NB4 (cell line): ENCODE measurements at regions not wholly inside any gene's neighbourhood (a gene's known extent, or its start where the extent isn't known, plus 50 kb on each side); places are given as distances from the start of the nearest gene placed in this dataset.

Experiments used
- DNase-seq: peaks from one replicate; pipeline ENCODE4 v3.0.0; 2010; ENCODE audit warnings: low read depth
- H3K4me3 ChIP-seq: one replicate; pipeline ENCODE4 v1.5.1; 2011; ENCODE audit warnings: mild to moderate bottlenecking, low read depth, low read length, moderate library complexity
- CTCF ChIP-seq: IDR thresholded peaks from one replicate; pipeline ENCODE4 v1.5.1; 2012; ENCODE audit warnings: low read depth, low read length
- MAX ChIP-seq: IDR thresholded peaks from 2 replicates; pipeline ENCODE4 v1.6.1; 2011; ENCODE audit warnings: low read depth, low read length
- MYC ChIP-seq: IDR thresholded peaks from 2 replicates; pipeline ENCODE4 v1.6.1; 2011; ENCODE audit warnings: low read depth, low read length
- POLR2A ChIP-seq: IDR thresholded peaks from 2 replicates; pipeline ENCODE4 v1.6.1; 2011; ENCODE audit warnings: mild to moderate bottlenecking; ENCODE audit not compliant: insufficient read length; ENCODE audit errors: extremely low read depth

DNA sequence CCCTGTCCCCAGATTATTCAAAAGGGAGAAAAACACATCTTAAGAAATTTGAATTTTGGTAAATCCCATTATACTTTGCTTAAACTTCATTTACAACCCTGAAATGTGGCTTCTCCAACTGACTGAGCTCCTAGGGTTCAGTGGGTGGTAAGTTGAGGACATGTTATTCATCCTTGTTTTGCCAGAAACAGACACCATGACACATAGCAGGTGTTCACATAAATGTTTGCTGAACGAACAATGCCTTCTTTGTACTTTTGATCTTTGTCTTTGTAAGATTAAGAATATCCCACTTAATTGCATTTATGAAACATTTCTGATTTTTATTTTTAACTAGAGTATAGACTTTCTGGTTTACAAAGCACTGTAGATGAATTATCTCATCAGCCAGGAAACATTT, 209.7 kb downstream of the GPAM start:
- no peak overlapping the region for H3K4me3 ChIP-seq
- no peak for TF ChIP-seq CTCF
- TF ChIP-seq MAX: no peak
- no peak for TF ChIP-seq MYC
- TF ChIP-seq POLR2A: no peak
- DNase-seq: no peak

DNA sequence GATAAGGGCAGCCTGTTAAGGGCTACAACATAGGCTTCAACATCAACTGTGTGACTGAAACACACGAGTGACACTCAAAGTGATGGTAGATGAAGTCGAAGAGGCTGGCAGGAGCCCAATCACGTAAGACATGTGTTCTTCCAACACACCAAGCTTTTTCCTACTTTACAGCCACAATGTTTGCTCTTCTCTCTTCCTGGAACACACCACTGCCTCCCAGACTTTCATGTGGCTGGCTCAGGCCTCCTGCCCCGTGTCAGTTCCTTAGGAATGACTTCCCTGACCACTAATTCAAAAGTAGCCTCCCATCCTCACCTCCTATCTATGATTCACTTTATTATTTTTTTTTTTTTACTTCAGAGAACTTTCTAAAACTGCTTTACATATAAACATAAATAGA, 209.2 kb downstream of the GPAM start:
- no peak for TF ChIP-seq MAX
- no peak for TF ChIP-seq POLR2A
- no peak for TF ChIP-seq MYC
- TF ChIP-seq CTCF: no peak
- no peak overlapping the region for H3K4me3 ChIP-seq
- no peak for DNase-seq

DNA sequence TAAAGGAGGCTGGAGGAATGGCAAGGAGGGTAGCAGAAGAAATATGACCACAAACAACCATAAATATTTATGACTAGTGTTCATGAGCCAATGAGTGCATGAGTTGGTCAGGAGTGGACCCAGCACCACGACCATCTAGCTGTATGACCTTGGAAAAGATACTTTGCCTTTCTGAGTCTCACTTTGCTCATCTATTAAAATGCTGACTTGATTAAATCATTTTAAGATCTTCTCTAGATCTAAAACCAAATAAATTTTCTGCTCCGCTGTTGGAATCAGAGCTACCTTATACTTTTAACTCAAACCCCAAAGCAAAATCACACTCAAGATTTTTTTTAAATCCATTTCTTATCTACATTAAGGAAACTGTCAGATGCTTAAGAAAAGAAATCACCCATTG, 207.0 kb downstream of the GPAM start:
- H3K4me3 ChIP-seq: no peak overlapping the region
- DNase-seq: no peak
- TF ChIP-seq MYC (no peak), POLR2A (no peak), CTCF (no peak), MAX (no peak)

DNA sequence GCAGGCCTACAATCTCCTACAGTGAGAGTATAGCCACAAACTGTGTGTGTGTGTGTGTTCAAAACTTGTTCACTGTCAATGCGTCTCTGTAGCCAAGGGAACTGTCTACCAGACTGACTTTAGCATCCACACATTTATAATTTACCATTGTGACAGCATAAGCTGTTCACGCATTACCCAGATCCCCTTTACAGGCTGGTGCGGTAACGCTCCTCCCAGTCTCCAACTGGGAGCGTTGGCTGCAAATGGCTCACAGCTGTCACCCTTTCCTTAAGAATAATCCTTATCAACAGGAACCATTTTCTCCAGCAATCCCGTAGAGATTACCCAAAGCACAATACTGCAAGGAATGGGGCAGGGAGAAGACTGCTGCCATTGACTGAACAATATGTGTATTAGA, 199.5 kb downstream of the GPAM start:
- DNase-seq: no peak
- H3K4me3 ChIP-seq: no peak overlapping the region
- no peak for TF ChIP-seq CTCF
- TF ChIP-seq POLR2A: no peak
- TF ChIP-seq MYC: no peak
- no peak for TF ChIP-seq MAX

GRCh38 chr10:111986079-111986478, 197.5 kb downstream of the GPAM start:
- no peak for DNase-seq
- no peak for TF ChIP-seq MAX
- no peak for TF ChIP-seq POLR2A
- TF ChIP-seq CTCF: no peak
- TF ChIP-seq MYC: no peak
- H3K4me3 ChIP-seq: no peak overlapping the region

GRCh38 chr10:111988646-111989045, 194.9 kb downstream of the GPAM start:
- TF ChIP-seq MAX: no peak
- no peak for TF ChIP-seq POLR2A
- no peak for TF ChIP-seq MYC
- TF ChIP-seq CTCF: no peak
- DNase-seq: no peak
- no peak overlapping the region for H3K4me3 ChIP-seq
